OCI-LY7 (cell line): ENCODE measurements at regions not wholly inside any gene's neighbourhood (a gene's known extent, or its start where the extent isn't known, plus 50 kb on each side); places are given as distances from the start of the nearest gene placed in this dataset.

Source experiments
- BruUV-seq: library from RNA; stranded (reverse); fragments of 400-500 nt; replicated peaks from 2 replicates; lab custom pipeline; 2021; lab: Mats Ljungman, UMichigan
- CTCF ChIA-PET: fragments of 300-600 bp; sonication (Branson Sonifier 250); formaldehyde crosslinking; loops from one replicate; lab custom pipeline; 2022; ENCODE audit warnings: antibody characterized with exemption; ENCODE audit not compliant: unreplicated experiment; lab: Charles Lee
- POLR2A ChIA-PET: fragments of 300-600 bp; sonication (Branson Sonifier 250); formaldehyde crosslinking; loops from one replicate; lab custom pipeline; 2022; ENCODE audit warnings: antibody characterized with exemption; lab: Charles Lee
- DNase-seq: peaks from one replicate; pipeline ENCODE4 v3.0.0-alpha.2; 2015; ENCODE audit warnings: low spot score
- H2AFZ ChIP-seq: fragments of 200-600 bp; sonication (generic), shearing (Covaris generic); 2 replicates; pipeline ENCODE4 v1.6.1; 2014; ENCODE audit warnings: mild to moderate bottlenecking, antibody characterized with exemption, low read length, moderate library complexity
- H3K27ac ChIP-seq: fragments of 200-600 bp; sonication (generic); 2 replicates; pipeline ENCODE4 v1.5.1; 2014; ENCODE audit warnings: mixed run types, low read depth, mild to moderate bottlenecking, moderate library complexity, low read length, inconsistent platforms; ENCODE audit not compliant: poor library complexity, severe bottlenecking
- H3K36me3 ChIP-seq: fragments of 200-600 bp; sonication (generic); 2 replicates; pipeline ENCODE4 v1.6.1; 2014; ENCODE audit warnings: mild to moderate bottlenecking, antibody characterized with exemption, low read length, moderate library complexity, mixed read lengths; ENCODE audit not compliant: insufficient read depth
- H3K4me1 ChIP-seq: fragments of 200-600 bp; sonication (generic); 2 replicates; pipeline ENCODE4 v1.5.1; 2014; ENCODE audit warnings: mild to moderate bottlenecking, low read length; ENCODE audit not compliant: insufficient read depth, poor library complexity, severe bottlenecking
- H3K4me2 ChIP-seq: fragments of 200-600 bp; sonication (generic); 2 replicates; pipeline ENCODE4 v1.6.1; 2014; ENCODE audit warnings: mild to moderate bottlenecking, low read length
- H3K4me3 ChIP-seq: fragments of 200-600 bp; sonication (generic); 2 replicates; pipeline ENCODE4 v1.5.1; 2014; ENCODE audit warnings: mild to moderate bottlenecking, low read depth, low read length; ENCODE audit not compliant: poor library complexity, severe bottlenecking
- H3K79me2 ChIP-seq: fragments of 200-600 bp; sonication (generic); 2 replicates; pipeline ENCODE4 v1.6.1; 2016; ENCODE audit warnings: low read depth, mild to moderate bottlenecking, low read length, moderate library complexity, mixed read lengths; ENCODE audit not compliant: insufficient read depth
- H3K9me2 ChIP-seq: fragments of 200-600 bp; sonication (generic); 2 replicates; pipeline ENCODE4 v1.6.1; 2016; ENCODE audit warnings: mild to moderate bottlenecking, low read length, mixed read lengths; ENCODE audit not compliant: insufficient read depth
- H3K9me3 ChIP-seq: fragments of 200-600 bp; sonication (generic); 2 replicates; pipeline ENCODE4 v1.6.1; 2014; ENCODE audit warnings: mild to moderate bottlenecking, mixed run types, low read length, mixed read lengths
- H4K20me1 ChIP-seq: fragments of 200-600 bp; sonication (generic); 2 replicates; pipeline ENCODE4 v1.6.1; 2014; ENCODE audit warnings: mild to moderate bottlenecking, antibody characterized with exemption, low read length, moderate library complexity, mixed read lengths; ENCODE audit not compliant: insufficient read depth
- EZH2phosphoT487 ChIP-seq: fragments of 200-600 bp; sonication (generic); IDR thresholded peaks from 2 replicates; pipeline ENCODE4 v1.6.1; 2018; ENCODE audit warnings: low read depth, borderline replicate concordance, mild to moderate bottlenecking, mixed run types, antibody characterized with exemption, low read length, moderate library complexity, mixed read lengths
- intact Hi-C: fragments of 100-400 bp; cut with micrococcal nuclease; formaldehyde crosslinking; loops from one replicate; pipeline ENCODE4 v1.10.0; 2022; ENCODE audit not compliant: unreplicated experiment
- TF ChIP-seq, protein P1 (sequence below): fragments of 200-600 bp; sonication (generic); conservative IDR thresholded peaks from 2 replicates; pipeline ENCODE4 v1.5.1; 2014; ENCODE audit warnings: mild to moderate bottlenecking, antibody characterized with exemption, low read length, moderate library complexity, mixed read lengths

DNA sequence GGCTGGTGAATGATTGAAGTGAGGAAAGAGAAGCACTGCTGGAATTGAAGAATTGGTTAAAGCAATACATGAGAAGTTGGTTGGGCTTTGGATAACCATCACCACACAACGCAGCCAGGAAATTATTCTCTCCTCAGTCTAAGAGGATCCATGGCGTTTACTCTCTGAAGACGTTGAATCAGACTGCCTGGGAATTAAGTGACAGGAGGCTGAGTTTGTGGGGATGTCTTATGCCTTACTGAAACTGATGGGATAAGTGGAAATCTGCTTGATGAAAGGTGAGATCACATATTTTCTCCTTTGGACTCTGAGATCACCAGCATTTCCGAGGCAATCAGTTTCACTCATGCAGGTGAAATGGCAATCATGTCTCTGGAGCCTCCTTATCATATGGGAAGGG is 456.1 kb upstream of the GBE1 start:
- no peak for DNase-seq
- Histone ChIP-seq H3K9me3 (no peaks in the 10 kb centered on the region), H3K9me2 (no peaks in the 10 kb centered on the region), H4K20me1 (no peaks in the 10 kb centered on the region), H3K4me3 (no peak overlapping the region), H3K4me2 (no peak overlapping the region), H2AFZ (no peak overlapping the region), H3K27ac (no peak overlapping the region), H3K36me3 (no peaks in the 10 kb centered on the region), H3K79me2 (no peaks in the 10 kb centered on the region), H3K4me1 (no peaks in the 10 kb centered on the region)
- ChIA-PET POLR2A (no interaction called here), CTCF (no interaction called here)
- intact Hi-C loops = no loop called here
- BruUV-seq = no TSS peak
- TF ChIP-seq EZH2phosphoT487 = no peak
- TF ChIP-seq, protein P1, sequence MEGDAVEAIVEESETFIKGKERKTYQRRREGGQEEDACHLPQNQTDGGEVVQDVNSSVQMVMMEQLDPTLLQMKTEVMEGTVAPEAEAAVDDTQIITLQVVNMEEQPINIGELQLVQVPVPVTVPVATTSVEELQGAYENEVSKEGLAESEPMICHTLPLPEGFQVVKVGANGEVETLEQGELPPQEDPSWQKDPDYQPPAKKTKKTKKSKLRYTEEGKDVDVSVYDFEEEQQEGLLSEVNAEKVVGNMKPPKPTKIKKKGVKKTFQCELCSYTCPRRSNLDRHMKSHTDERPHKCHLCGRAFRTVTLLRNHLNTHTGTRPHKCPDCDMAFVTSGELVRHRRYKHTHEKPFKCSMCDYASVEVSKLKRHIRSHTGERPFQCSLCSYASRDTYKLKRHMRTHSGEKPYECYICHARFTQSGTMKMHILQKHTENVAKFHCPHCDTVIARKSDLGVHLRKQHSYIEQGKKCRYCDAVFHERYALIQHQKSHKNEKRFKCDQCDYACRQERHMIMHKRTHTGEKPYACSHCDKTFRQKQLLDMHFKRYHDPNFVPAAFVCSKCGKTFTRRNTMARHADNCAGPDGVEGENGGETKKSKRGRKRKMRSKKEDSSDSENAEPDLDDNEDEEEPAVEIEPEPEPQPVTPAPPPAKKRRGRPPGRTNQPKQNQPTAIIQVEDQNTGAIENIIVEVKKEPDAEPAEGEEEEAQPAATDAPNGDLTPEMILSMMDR = no peak

DNA sequence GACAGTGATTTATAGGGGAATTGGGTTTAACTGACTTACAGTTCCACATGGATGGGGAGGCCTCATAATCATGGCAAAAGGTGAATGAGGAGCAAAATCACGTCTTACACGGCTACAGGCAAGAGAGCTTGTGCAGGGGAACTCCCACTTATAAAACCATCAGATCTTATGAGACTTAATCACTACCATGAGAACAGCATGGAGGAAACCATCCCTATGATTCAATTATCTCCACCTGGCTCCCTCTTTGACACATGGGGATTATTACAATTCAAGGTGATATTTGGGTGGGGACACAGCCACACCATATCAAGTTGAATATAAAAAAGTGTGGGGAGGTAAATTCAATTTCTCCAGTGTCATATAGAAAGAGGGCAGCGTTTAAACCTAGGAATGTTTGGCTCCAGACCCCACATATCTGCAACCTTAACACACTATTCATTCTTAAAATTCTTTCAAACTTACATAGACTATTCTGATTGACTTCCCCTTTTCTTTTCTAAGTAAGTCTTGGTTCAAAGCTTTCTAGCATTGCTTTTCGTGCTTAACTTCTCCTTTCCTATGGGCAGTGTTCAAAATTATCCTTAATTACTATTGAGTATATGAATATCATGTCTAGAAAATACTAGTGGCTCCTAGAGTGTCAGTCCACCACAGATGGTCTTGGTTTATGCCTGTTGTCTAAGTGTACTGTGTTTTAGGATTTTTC is 446.7 kb upstream of the GBE1 start:
- POLR2A ChIA-PET = interaction anchor here (0.8 kb wide), 1 partner anchor 15 kb away, joined by 5 read pairs; no protein-coding TSS in a partner anchor
- Histone ChIP-seq H3K4me1 (no peaks in the 10 kb centered on the region), H3K9me2 (no peaks in the 10 kb centered on the region), H3K4me3 (no peak overlapping the region), H3K4me2 (no peak overlapping the region), H3K36me3 (no peaks in the 10 kb centered on the region), H3K79me2 (no peaks in the 10 kb centered on the region), H2AFZ (no peak overlapping the region), H3K27ac (no peak overlapping the region), H4K20me1 (no peaks in the 10 kb centered on the region), H3K9me3 (no peaks in the 10 kb centered on the region)
- BruUV-seq = no TSS peak
- CTCF ChIA-PET = no interaction called here
- DNase-seq = no peak
- no peak for TF ChIP-seq EZH2phosphoT487
- TF ChIP-seq, protein P1 = no peak
- intact Hi-C loops = no loop called here

DNA sequence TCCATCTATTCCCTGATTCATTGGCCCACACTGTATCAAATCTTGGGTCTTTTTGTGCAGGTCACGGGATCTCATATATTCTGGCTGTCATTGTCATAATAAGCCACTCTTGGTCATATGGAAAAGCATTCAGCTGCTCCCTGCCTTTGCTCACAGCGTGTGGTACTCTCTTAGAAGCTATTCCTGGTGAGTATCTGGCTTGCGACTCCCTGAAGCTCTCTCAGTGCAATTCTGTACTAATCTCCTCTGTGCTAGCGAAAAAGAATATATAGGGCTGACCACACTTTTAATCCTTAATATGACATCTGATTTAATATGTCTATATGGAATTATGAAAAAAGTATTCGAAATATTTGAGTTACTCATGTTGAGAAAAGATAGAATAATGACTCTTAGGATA is 440.8 kb upstream of the GBE1 start:
- no peak for DNase-seq
- Histone ChIP-seq H3K4me1 (no peaks in the 10 kb centered on the region), H4K20me1 (no peaks in the 10 kb centered on the region), H2AFZ (no peak overlapping the region), H3K27ac (no peak overlapping the region), H3K9me2 (no peaks in the 10 kb centered on the region), H3K4me2 (no peak overlapping the region), H3K9me3 (no peaks in the 10 kb centered on the region), H3K36me3 (no peaks in the 10 kb centered on the region), H3K79me2 (no peaks in the 10 kb centered on the region), H3K4me3 (no peak overlapping the region)
- intact Hi-C loops = no loop called here
- CTCF ChIA-PET = no interaction called here
- BruUV-seq = no TSS peak
- POLR2A ChIA-PET = no interaction called here
- TF ChIP-seq, protein P1 = no peak
- no peak for TF ChIP-seq EZH2phosphoT487
